GM18909 (cell line): ENCODE measurements at regions not wholly inside any gene's neighbourhood (a gene's known extent, or its start where the extent isn't known, plus 50 kb on each side); places are given as distances from the start of the nearest gene placed in this dataset.

ENCODE experiments used
- ATAC-seq: cut with Tn5 transposase; IDR thresholded peaks from one replicate; pipeline ENCODE4 v1.9.1; 2021; ENCODE audit warnings: mild to moderate bottlenecking; ENCODE audit not compliant: unreplicated experiment, poor library complexity

DNA sequence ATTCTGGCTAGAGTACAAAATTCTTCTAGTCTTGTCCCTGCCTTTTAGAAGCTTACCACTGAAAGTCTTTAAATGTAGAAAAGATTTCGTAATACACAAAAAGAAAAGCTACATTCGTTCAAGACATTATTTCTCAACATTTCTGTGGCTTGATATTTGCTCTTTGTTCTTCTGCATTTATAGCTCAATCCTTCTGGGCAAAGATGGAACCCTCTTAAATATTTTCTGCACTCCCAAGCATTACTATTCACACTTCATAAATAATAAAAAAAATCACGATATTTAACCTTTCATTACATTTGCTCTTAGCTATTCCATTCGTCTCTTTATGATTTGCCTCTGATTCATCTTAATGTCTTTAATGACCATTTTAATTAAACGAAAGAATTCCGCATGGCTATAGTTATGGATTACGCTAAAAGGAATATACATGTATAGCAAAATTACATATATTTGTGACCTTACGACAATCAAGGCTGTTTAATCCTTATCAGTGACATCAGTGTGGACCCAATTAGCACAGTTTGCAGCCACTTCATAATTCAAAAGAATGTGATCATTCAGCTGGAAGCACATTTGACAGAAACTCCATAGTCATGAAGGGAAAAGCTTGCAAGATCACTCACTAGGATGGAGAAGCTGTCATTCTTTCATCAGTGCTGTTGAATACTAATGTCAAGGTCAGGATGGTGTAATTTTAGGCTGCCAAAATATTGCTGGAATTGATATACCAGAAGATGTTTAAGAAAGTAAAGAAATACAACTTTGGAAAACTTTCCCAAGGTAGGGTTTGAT lies 1075.0 kb upstream of the TENM3 start:
- no peak for ATAC-seq

DNA sequence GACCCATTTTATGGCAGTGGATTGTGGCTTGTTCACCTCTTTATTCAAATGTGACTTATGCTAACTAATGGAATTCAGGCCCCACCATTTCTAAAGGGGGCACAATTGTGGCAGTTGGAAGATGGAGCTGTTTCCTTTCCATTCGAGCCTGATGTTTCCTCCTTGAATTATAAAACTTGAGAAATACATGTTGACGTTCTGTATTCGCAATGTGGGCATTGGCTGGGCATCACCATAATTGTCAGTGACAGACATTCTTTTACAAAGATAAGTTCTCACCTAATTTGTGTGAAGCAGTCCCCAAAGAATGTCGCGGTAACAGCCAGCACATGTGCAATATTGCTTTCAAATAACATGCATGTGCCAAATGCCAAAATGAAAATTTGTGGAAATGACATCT lies 1070.2 kb upstream of the TENM3 start:
- no peak for ATAC-seq

DNA sequence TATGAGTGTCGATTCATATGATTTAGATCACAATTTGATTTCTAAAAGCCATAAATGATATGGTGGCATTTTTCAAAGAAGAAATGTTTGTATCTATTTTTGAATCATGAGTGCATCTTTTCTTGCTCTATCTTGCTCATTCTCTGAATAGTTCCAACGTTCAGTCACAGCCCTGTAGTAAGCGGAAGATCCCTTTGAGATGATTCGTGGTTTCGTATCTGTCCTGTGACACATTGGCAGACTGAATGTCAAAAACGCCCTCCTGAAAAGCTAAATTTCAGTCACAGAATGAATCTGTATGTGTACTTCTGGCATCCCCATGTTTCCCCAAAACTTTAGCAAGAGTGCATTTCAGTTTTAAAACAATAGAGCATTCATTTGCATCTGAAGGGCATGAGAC lies 1066.9 kb upstream of the TENM3 start:
- ATAC-seq, result no peak

DNA sequence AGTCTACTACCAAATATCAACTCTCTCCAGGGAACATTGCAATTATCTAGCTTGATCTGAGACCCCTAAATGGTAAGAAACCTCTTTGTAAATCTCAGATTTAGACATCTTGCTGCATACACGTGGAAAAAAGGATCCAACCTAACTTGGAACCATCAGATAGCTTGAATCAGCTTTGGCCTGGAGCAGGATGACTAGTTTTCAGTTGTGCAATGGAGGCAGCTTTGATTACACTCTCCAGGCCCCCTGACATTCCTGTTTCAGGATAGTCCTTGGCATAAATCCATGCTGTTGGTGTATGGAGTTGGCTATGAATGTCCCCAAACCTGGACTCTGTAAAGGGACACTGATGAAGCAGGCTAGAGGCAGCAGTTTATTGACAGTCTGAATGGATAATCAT lies 1061.9 kb upstream of the TENM3 start:
- no peak for ATAC-seq

DNA sequence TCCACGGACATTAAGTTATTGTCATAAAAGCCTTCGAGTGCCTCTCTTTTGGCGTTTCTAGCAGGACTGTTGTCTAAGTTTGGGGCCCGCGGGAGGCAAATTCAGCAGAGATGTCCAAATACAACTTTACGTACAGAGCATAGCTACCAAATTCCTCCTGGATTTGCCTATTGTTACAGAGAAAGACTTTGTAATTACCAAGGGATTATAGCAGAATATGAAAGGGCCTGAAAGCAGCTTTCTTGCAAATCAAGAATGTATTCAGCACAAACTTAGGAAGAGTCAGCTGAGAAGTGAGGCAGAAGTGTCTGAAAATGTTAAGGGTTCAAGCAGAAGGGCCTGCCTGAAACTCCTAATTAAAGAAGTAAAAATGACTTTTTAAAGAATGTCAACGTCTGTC lies 1053.5 kb upstream of the TENM3 start:
- ATAC-seq, result no peak

DNA sequence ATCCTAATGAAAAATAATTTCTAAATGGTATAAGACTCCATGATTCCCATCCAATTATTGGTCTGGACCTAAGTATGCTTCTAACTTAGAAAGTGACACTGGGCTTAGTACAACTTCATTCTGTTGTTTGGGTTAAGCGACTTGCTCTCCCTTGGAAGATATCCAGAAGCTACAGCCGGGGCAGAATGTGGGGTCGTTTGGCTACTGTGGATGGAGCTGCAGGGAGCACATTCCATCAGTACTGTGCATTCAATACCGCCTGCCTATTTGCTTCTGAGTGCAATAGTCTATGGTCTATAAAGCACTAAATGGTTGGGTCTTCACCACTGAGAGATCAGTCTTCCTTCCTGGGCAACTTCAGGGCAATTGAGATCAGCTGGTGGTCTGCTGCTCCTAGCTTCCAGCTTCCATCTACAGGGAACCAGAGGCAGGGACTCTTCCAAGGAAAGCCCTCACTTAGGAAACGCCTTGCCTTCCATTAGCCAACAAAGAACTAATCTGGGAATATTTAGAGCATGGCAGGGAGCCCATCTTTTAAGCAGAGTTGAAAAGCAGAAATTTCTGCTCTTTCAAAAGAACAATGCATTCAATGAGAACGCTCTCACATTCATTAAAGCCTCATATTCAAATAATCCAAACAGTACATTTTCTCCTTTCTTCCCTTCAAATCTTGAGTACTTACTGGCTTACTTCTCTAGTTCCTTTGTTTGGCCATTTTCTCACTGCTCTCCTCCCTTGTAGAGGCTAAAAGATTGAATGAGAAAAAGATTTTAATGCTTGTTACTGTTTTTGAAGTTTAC lies 1049.9 kb upstream of the TENM3 start:
- ATAC-seq, result no peak

DNA sequence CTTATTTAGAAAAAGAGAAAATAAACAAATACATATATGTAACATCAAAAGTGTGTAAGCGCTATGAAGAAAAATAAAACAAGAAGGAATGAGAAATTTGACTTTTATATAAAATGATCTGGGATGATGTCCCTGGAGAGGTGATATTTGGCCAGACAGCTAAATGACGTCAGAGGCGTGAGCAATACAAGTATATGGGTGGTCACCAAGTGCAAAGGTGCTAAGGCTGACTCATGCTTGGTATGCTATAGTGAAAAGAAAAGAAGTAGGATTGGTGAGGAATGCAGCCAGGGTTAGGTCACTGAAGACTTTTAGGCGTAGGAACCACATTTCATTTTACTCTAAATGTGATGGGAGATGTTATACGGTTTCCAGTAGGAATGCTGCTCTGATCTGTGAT lies 1049.1 kb upstream of the TENM3 start:
- ATAC-seq, result no peak

DNA sequence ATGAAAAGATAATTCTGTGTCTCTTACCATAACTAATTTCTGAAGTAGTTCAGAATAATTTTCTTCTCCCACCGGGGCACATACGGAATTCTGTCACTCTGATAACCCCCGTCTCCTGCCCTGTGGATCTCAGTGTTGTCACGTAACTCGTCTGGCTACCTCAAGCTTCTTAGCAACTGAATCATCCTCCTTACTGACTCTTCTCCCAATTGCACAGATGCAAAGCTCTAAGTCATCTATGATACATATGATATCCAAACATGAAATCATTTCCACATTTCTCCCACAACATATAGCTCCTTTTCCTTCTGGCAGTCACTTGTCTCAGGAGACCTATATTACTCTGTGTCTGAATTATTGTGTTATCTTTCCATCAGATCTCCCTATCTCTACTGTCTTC lies 1043.1 kb upstream of the TENM3 start:
- ATAC-seq, result no peak

DNA sequence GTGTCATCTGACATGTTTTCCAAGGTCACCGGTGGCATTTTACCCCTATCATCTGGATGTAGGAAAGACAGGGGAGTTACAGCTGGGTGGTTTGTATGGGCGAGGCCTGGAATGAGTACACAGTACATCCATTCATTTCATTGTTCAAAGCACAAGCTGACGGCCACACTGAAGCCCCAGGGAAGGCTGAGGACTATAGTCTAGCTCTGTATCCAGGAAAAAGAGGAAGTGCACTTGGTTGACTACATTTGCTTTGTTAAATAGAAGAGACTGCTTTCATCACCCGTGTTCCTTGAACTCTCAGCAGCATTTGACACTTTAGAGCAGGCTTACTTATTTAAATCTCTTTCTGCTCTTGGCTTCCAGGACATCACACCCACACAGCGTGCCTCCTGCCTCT lies 1041.0 kb upstream of the TENM3 start:
- no peak for ATAC-seq

DNA sequence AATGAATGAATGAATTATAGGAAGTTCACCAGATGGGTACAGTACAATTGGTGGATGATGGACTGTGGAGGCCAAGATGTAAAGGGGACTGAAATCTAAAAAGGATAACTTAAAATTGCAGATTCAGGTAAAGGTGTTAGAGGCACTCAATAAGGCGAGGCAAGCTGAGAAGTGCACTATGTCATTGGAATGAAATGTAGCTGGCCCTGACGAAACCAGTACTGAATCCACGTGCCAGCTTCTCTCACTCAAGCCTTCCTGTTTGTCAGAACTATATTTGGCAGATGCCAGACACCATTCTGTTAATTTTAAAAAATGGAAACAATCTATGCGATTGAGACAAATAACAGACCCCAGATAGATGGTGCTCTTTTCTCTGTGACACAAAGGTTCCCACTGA lies 1039.1 kb upstream of the TENM3 start:
- no peak for ATAC-seq

DNA sequence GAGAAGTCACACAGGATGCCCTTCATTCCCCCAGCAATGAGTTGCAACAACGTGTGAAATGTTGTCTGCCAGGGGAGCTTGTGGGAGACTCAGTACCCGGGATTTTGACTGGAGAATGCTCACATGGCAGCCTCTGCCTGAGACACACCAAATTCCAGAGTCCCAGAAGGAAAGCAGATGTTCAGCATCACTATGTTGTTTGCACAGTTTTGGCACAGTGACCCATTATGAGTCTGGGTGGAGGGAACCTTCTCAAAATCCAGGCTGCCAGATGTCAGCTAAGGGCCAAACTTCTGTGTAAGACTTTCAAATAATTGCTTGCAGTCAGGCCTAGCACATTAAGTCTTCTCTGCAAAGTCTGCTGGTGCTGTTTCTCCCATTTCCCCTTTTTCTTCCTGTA lies 1029.7 kb upstream of the TENM3 start:
- no peak for ATAC-seq

DNA sequence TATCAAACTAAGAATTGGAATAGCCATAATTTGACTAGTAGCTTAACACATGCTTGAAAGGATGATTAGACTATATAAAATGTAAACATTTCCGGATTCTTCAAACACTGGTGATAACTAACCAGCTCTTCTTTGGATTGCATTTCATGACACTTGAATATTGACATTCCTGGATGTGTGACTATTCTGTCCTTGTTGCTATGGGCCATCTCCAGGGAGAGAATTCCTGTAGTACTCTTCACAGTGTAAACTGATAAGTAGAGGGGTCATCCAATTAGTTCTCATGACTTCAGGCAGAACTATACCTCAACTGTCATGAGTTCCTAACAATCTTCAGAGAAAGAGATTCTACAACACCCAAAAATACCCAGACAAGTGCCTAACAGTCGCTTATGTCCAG lies 1026.7 kb upstream of the TENM3 start:
- no peak for ATAC-seq

DNA sequence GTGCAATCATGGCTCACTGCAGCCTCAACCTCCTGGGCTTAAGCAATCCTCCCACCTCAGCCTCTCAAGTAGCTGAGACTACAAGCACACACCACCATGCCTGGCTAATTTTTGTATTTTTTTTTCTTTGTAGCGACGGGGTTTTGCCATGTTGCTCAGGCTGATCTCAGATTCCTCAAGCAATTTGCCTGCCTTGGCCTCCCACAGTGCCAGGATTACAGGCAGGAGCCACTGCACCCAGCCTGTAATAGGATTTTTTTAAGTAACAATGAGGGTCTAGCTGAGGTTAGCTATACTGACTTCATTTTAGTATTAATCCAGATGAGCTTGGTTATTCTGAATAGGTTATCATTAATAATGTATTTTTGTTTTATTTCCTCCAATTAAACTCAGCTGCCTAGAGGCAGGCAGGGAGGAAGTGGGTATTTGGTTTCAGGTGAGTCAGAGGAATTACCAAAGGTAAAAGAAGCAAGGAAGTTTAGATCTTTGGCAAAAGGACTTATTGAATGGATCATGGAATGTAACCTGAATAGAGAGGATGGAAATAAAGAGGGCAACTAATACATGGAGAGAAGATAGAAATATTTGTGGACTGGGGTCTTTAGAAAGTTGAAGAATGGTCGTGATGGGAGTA lies 1023.3 kb upstream of the TENM3 start:
- no peak for ATAC-seq

DNA sequence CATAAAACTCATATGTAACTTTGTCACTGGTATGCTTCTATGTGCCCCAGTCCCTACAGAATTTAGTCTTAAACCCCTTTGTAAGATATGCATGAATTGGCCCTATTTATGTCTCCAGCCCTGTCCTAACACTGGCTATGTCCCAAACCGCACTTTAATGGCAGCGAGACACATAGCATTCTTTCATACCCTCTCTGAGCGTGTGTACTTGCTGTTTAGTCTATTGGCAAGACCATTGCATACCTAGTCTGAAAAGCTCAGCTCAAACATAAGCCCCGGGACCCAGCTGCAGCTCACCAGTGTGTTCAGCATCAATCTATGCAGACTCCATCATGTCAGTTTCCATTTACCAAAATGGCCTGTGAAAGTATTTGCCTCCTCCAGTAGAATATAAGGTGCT lies 1018.4 kb upstream of the TENM3 start:
- ATAC-seq, result no peak

DNA sequence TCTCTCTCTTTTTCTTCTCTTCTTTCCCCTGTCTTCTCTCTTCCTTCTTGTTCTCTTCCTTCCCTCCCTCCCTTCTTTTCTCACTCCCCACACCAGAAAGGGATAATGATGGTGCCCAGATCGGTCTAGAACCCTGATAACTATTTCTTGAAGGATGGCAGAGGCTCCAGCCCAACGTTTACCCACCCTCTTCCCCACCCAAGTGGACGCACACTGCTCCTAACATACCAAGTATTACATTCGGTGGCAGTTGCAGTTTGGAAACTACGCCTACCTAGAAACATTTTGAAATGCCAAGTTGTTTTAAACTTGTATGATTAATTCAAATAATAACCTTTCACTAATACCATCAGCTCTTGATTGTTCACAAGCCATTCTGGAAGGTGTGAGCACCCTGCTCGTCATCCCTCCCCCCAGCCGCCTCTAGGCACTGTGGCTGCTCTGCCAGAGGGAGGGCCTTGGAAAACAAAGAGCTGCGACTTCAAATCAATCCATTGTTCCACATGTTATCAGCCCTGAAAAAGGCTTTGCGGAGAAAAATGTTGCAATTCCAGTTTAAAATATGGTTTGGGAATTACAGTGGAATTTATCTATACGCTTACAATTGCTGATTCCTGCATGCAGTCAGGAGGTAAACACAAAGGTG lies 1017.5 kb upstream of the TENM3 start:
- no peak for ATAC-seq

DNA sequence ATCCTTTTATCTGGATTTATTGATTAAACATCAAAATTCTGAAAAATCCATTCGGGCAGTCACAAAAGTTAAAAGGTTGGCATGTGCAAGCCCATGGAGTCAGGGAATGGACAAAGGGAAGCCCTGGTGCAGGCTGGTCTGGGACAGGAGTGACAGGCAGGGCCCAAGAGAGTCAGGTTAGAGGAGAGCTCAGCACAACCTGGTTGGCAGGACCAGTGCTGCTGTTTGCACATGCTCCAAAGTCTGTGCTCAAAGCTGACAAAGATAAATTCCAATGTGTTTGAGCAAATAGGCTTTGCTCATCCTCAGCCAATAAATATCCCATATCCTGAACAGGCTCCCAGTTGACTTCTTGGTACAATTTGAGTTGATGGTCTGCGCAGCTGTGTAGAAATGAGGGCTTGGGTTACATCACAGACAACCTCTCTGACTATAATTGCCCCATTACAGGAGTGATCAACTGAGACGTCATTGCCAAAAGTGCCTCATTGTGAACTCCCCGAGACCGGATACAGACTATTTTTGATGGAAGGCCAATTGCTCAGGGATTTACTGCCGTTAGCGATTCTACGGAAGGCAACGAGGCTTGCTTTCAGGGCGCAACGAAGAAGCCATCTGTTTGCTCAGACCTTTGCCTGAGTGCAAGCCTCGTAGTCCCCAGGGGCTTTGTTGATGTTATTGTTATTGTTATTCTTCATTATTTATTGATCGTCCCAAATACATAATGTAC lies 1008.1 kb upstream of the TENM3 start:
- no peak for ATAC-seq

DNA sequence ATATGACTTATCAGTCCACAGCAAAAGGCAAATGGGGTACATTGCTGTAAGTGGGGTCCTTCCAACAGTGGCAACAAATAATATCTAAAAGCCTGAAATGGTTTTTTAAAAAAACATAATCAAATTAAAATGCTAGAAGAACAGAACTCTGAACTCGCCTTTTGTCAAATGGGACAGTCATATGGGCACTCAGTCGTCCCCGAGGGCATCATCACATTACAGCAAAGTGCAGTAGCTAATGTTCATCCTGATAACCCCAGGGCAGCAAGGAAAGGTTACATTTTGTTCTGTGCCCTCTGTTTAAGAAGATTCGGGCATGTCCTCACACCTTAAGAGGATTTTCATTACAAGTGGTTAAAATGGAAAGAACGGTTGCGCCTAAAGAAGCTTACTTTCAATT lies 997.9 kb upstream of the TENM3 start:
- no peak for ATAC-seq

DNA sequence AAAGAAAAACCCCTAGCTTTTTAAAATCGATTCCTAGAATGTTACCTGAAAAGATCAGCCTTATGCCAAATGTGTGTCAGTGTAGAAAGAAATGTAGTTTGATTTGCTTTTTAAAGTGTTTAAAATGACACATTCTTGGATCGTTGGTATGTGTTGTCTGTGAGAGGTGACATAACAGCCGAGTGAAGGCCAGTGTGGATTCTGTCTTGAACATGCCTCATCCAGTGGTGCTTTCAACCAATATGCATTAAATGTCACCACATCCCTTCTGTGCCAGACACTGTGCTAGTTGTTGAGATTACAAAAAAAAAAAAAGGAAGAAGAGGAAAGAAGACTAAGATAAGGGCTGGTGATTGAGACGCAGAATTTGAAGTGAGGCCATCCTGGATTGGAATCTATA lies 994.2 kb upstream of the TENM3 start:
- no peak for ATAC-seq

DNA sequence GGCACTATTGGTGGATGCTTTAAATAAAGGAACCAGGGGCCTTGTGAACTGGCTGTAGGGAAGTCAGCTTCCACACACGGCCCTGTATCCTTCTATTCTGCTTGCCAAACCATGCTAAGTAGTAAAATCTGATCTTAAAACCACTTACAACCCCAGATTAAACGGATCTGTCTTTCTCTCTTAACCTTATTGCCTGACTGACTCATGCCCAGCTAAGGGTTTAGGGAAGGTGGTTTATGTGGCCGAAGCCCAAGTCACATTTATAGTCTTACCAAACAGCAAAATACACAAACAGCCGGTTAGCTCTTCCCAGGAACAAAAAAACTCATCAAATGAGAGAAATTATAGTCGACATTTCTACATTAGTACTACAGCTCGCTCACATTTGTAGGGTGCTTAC lies 988.4 kb upstream of the TENM3 start:
- no peak for ATAC-seq

DNA sequence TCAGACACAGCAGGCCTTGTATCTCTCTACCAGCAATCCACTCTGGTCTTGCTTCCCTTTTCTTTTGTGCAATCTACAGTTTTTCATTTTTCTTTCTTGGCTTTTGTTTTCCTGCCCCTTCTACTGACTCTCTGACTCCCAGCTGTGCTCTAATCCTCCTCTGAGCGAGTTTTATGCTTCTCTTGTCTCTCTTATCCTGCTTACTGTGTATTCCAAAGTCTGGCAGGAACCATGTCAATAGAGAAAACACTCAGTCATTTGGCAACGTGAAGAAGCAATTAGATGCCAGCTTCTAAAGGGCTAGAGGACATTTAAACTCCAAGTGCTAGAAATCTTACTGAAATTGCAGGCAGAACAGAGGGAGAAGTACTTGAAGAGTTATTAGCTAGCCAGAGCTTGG lies 984.6 kb upstream of the TENM3 start:
- ATAC-seq, result no peak
